H1 (cell line): ENCODE measurements at regions not wholly inside any gene's neighbourhood (a gene's known extent, or its start where the extent isn't known, plus 50 kb on each side); places are given as distances from the start of the nearest gene placed in this dataset.

Experiments
- CTCF ChIA-PET: fragments of 300-600 bp; sonication (Branson Sonifier 250); formaldehyde crosslinking; loops from one replicate; lab custom pipeline; 2021; ENCODE audit not compliant: partially characterized antibody; lab: Charles Lee
- POLR2A ChIA-PET: fragments of 300-600 bp; sonication (Branson Sonifier 250); formaldehyde crosslinking; loops from one replicate; lab custom pipeline; 2021; ENCODE audit warnings: inconsistent platforms; ENCODE audit not compliant: partially characterized antibody; lab: Charles Lee
- DNase-seq, 2 experiments: peaks; one replicate each; pipeline versions ENCODE4 v3.0.0 to v3.0.0-alpha.2; 2010 to 2022; ENCODE audit warnings: low spot score in 2 of 2, low read depth in 1 of 2, mixed read lengths in 1 of 2
- FAIRE-seq: peaks from 2 replicates; lab custom pipeline; 2011; peaks lifted over from hg19 to GRCh38; lab: Jason Lieb, UNC
- H2AFZ ChIP-seq: 2 replicates; pipeline ENCODE4 v1.8.1; 2012; ENCODE audit warnings: low read length, inconsistent platforms
- H2AK5ac ChIP-seq: 2 replicates; pipeline ENCODE4 v1.6.1; 2013; ENCODE audit warnings: low read depth, low read length
- H2BK120ac ChIP-seq: replicated peaks from 2 replicates; pipeline ENCODE3; 2013; ENCODE audit warnings: low read depth, low read length, inconsistent platforms
- H2BK12ac ChIP-seq: 2 replicates; pipeline ENCODE4 v1.6.1; 2013; ENCODE audit warnings: low read depth, low read length
- H2BK15ac ChIP-seq: 2 replicates; pipeline ENCODE4 v1.6.1; 2013; ENCODE audit warnings: low read length
- H2BK20ac ChIP-seq: 2 replicates; pipeline ENCODE4 v1.6.1; 2013; ENCODE audit warnings: low read length
- H2BK5ac ChIP-seq: 2 replicates; pipeline ENCODE4 v1.6.1; 2013; ENCODE audit warnings: low read depth, low read length
- H3K14ac ChIP-seq: 2 replicates; pipeline ENCODE4 v1.6.1; 2013; ENCODE audit warnings: inconsistent platforms; ENCODE audit not compliant: insufficient read length
- H3K18ac ChIP-seq: 2 replicates; pipeline ENCODE4 v1.6.1; 2013; ENCODE audit warnings: low read length; ENCODE audit errors: extremely low read depth
- H3K23ac ChIP-seq: 2 replicates; pipeline ENCODE4 v1.6.1; 2013; ENCODE audit warnings: inconsistent platforms; ENCODE audit not compliant: insufficient read length
- H3K23me2 ChIP-seq: 2 replicates; pipeline ENCODE4 v1.6.1; 2013; ENCODE audit warnings: low read depth, low read length
- H3K27ac ChIP-seq: 2 replicates; pipeline ENCODE4 v1.6.1; 2011; ENCODE audit warnings: low read depth, low read length, inconsistent platforms
- H3K27me3 ChIP-seq, 4 experiments: replicated peaks in 1 of 4; 1 replicate in 1 of 4; 2 replicates in 3 of 4; pipeline versions ENCODE4 v1.6.1 to v1.8.1; 2011 to 2013; ENCODE audit warnings: low read length in 3 of 4, mild to moderate bottlenecking in 3 of 4, inconsistent platforms in 2 of 4, mixed read lengths in 2 of 4, moderate library complexity in 1 of 4; ENCODE audit not compliant: control insufficient read depth in 3 of 4, insufficient read depth in 3 of 4; ENCODE audit errors: extremely low read depth in 1 of 4
- H3K36me3 ChIP-seq, 4 experiments: 2 replicates each; pipeline versions ENCODE4 v1.6.1 to v1.8.1; 2011 to 2013; ENCODE audit warnings: mild to moderate bottlenecking in 4 of 4, low read length in 3 of 4, moderate library complexity in 2 of 4, control low read depth in 1 of 4, inconsistent platforms in 1 of 4; ENCODE audit not compliant: insufficient read depth in 4 of 4, control insufficient read depth in 2 of 4
- H3K4ac ChIP-seq: replicated peaks from 2 replicates; pipeline ENCODE3; 2013; ENCODE audit warnings: low read length, low read depth, mixed read lengths, inconsistent platforms; ENCODE audit not compliant: insufficient read length
- H3K4me1 ChIP-seq, 4 experiments: replicated peaks in 1 of 4; 1 replicate in 1 of 4; 2 replicates in 3 of 4; pipeline versions ENCODE4 v1.6.1 to v1.8.1; 2011 to 2013; ENCODE audit warnings: low read length in 3 of 4, inconsistent platforms in 2 of 4, mixed read lengths in 1 of 4; ENCODE audit not compliant: insufficient read depth in 4 of 4, control insufficient read depth in 3 of 4
- H3K4me2 ChIP-seq, 2 experiments: 2 replicates each; pipeline versions ENCODE4 v1.6.1 to v1.8.1; 2011 to 2013; ENCODE audit warnings: low read depth in 2 of 2, low read length in 2 of 2, control low read depth in 1 of 2, inconsistent platforms in 1 of 2, mild to moderate bottlenecking in 1 of 2; ENCODE audit not compliant: insufficient read depth in 1 of 2
- H3K4me3 ChIP-seq, 4 experiments: fragments of 200-600, 300-600 bp in 1 of 4; sonication (generic), shearing (Covaris generic), sonication (Bioruptor Twin) in 1 of 4; 2 replicates each; pipeline versions ENCODE4 v1.5.1 to v1.8.1; 2011 to 2016; ENCODE audit warnings: low read length in 4 of 4, low read depth in 3 of 4, control low read depth in 2 of 4, inconsistent platforms in 2 of 4, mild to moderate bottlenecking in 2 of 4, mixed read lengths in 1 of 4, moderate library complexity in 1 of 4; ENCODE audit not compliant: insufficient read depth in 2 of 4; ENCODE audit errors: extremely low read depth in 1 of 4
- H3K56ac ChIP-seq: replicated peaks from 2 replicates; pipeline ENCODE3; 2013; ENCODE audit warnings: low read depth, mild to moderate bottlenecking, mixed read lengths, low read length, inconsistent platforms; ENCODE audit not compliant: insufficient read length
- H3K79me1 ChIP-seq: 2 replicates; pipeline ENCODE4 v1.6.1; 2013; ENCODE audit warnings: low read depth, low read length, control low read depth
- H3K79me2 ChIP-seq, 2 experiments: 2 replicates each; pipeline versions ENCODE4 v1.6.1 to v1.8.1; 2012 to 2013; ENCODE audit warnings: low read length in 2 of 2, mild to moderate bottlenecking in 2 of 2, inconsistent platforms in 1 of 2; ENCODE audit not compliant: insufficient read depth in 2 of 2, control insufficient read depth in 1 of 2
- H3K9ac ChIP-seq, 4 experiments: replicated peaks in 1 of 4; 1 replicate in 1 of 4; 2 replicates in 3 of 4; pipeline versions ENCODE4 v1.6.1 to v1.8.1; 2011 to 2013; ENCODE audit warnings: low read depth in 3 of 4, low read length in 3 of 4, control low read depth in 2 of 4, mild to moderate bottlenecking in 2 of 4, moderate library complexity in 2 of 4, inconsistent platforms in 1 of 4; ENCODE audit errors: extremely low read depth in 1 of 4
- H3K9me3 ChIP-seq, 2 experiments: 2 replicates each; pipeline versions ENCODE4 v1.6.1 to v1.8.1; 2012 to 2013; ENCODE audit warnings: mild to moderate bottlenecking in 2 of 2, moderate library complexity in 2 of 2, control low read depth in 1 of 2, inconsistent platforms in 1 of 2, low read depth in 1 of 2, low read length in 1 of 2, mixed read lengths in 1 of 2; ENCODE audit not compliant: insufficient read depth in 2 of 2
- H4K20me1 ChIP-seq, 2 experiments: replicated peaks in 1 of 2; 2 replicates each; pipeline versions ENCODE3 to v1.8.1; 2011 to 2013; ENCODE audit warnings: inconsistent platforms in 2 of 2, low read length in 2 of 2, mild to moderate bottlenecking in 1 of 2; ENCODE audit not compliant: insufficient read depth in 2 of 2, control insufficient read depth in 1 of 2
- H4K5ac ChIP-seq: 2 replicates; pipeline ENCODE4 v1.6.1; 2013; ENCODE audit warnings: low read length, low read depth, mixed read lengths, inconsistent platforms; ENCODE audit not compliant: insufficient read length
- H4K8ac ChIP-seq: 2 replicates; pipeline ENCODE4 v1.8.0; 2013; ENCODE audit warnings: mild to moderate bottlenecking, moderate library complexity, low read length, inconsistent platforms; ENCODE audit not compliant: insufficient read depth; ENCODE audit errors: extremely low read depth
- H4K91ac ChIP-seq: replicated peaks from 2 replicates; pipeline ENCODE3; 2013; ENCODE audit warnings: low read length, mixed read lengths, inconsistent platforms; ENCODE audit not compliant: insufficient read length
- CTBP2 ChIP-seq: IDR thresholded peaks from 2 replicates; pipeline ENCODE4 v1.7.0; 2011; ENCODE audit warnings: borderline replicate concordance, mild to moderate bottlenecking, moderate library complexity, mixed read lengths, low read length; ENCODE audit not compliant: insufficient read depth, insufficient read length
- HDAC2 ChIP-seq, 2 experiments: fragments of 300-600 bp in 1 of 2; sonication (generic) in 1 of 2; IDR thresholded peaks; 2 replicates each; pipeline ENCODE4 v1.6.1; 2011 to 2012; ENCODE audit warnings: low read depth in 2 of 2, low read length in 2 of 2, mild to moderate bottlenecking in 2 of 2, moderate library complexity in 2 of 2, borderline replicate concordance in 1 of 2, inconsistent platforms in 1 of 2
- TCF12 ChIP-seq: IDR thresholded peaks from 2 replicates; pipeline ENCODE4 v1.6.1; 2011; ENCODE audit warnings: low read depth, mild to moderate bottlenecking, low read length
- WGBS, 2 experiments: shearing (Covaris generic) in 1 of 2; methylation state at CpG; one replicate each; pipeline versions ENCODE4 v1.1.6 to v1.1.7; 2013 to 2015; ENCODE audit warnings: low lambda C conversion rate in 2 of 2, mixed read lengths in 2 of 2, inconsistent platforms in 1 of 2, low coverage in 1 of 2, missing lambda C conversion rate in 1 of 2; ENCODE audit not compliant: insufficient replicate concordance in 2 of 2, insufficient coverage in 1 of 2, insufficient read length in 1 of 2; ENCODE audit errors: extremely low coverage in 1 of 2, missing lambda C conversion rate in 1 of 2; 5-methylcytosine and 5-hydroxymethylcytosine counted together

GRCh38 chr12:71349950-71350349 lies 89.6 kb upstream of the LGR5 start:
- Histone ChIP-seq H3K27me3 (no peaks in the 10 kb centered on the region), H3K4me3 (no peak overlapping the region), H3K18ac (no peak overlapping the region), H2AFZ (no peak overlapping the region), H3K36me3 (no peaks in the 10 kb centered on the region), H3K56ac (no peak overlapping the region), H4K20me1 (no peaks in the 10 kb centered on the region), H4K91ac (no peak overlapping the region), H3K27ac (no peak overlapping the region), H3K23ac (no peak overlapping the region), H3K9ac (no peak overlapping the region), H3K79me2 (no peaks in the 10 kb centered on the region), H3K4ac (no peak overlapping the region), H2BK15ac (no peak overlapping the region), H3K4me2 (no peak overlapping the region), H4K5ac (no peak overlapping the region), H3K14ac (no peak overlapping the region), H4K8ac (no peak overlapping the region), H3K9me3 (no peaks in the 10 kb centered on the region), H2BK120ac (no peak overlapping the region), H2BK20ac (no peak overlapping the region), H2AK5ac (no peak overlapping the region), H3K4me1 (no peaks in the 10 kb centered on the region), H2BK12ac (no peak overlapping the region), H2BK5ac (no peak overlapping the region), H3K79me1 (no peaks in the 10 kb centered on the region), H3K23me2 (no peaks in the 10 kb centered on the region)
- 91% methylated on average over 2 of the region's 2 CpGs; no CpG with 5 or more reads in 1 of the 2 experiments for WGBS, 2 experiments
- TF ChIP-seq HDAC2 (IDR thresholded peaks at IDR 0.05; ENCODE audit: borderline replicate concordance in 1 of 2, low read depth in 2 of 2, low read length in 2 of 2) (no peak), TCF12 (no peak), CTBP2 (no peak)
- DNase-seq: no peak
- no peak for FAIRE-seq
- POLR2A ChIA-PET: no interaction called here
- CTCF ChIA-PET: interaction anchor here (0.6 to 1.7 kb wide), 4 partner anchors 31 to 951 kb away, joined by 3 to 9 read pairs (median 4); partner anchors contain the start of gene THAP2
